Pancreas (tissue), 10 donors: ENCODE measurements at regions not wholly inside any gene's neighbourhood (a gene's known extent, or its start where the extent isn't known, plus 50 kb on each side); places are given as distances from the start of the nearest gene placed in this dataset.

Source experiments
- ATAC-seq, 4 donors: fragments of 200-7000 bp; cut with Tn5 transposase; one replicate each; pipeline versions ENCODE4 v1.8.0 to v1.9.1; 2020; ENCODE audit warnings: mild to moderate bottlenecking in 4 of 4, moderate library complexity in 4 of 4
- DNase-seq, 6 donors: peaks; one replicate each; pipeline ENCODE4 v3.0.0-alpha.2; 2020
- FAIRE-seq: peaks from 2 replicates; lab custom pipeline; 2012; peaks lifted over from hg19 to GRCh38; lab: Jason Lieb, UNC
- H3K27ac ChIP-seq, 4 donors: fragments of 200-600 bp; sonication (generic); 1 replicate in 3 of 4; 2 replicates in 1 of 4; pipeline versions ENCODE4 v1.5.0 to v1.8.0; 2020
- H3K27me3 ChIP-seq, 4 donors: fragments of 200-600 bp; one replicate each; pipeline ENCODE4 v1.8.0; 2021
- H3K36me3 ChIP-seq, 3 donors: fragments of 200-600 bp; sonication (generic) in 1 of 3; one replicate each; pipeline versions ENCODE4 v1.5.0 to v1.8.0; 2020 to 2021
- H3K4me1 ChIP-seq, 3 donors: fragments of 200-600 bp; one replicate each; pipeline ENCODE4 v1.8.0; 2021
- H3K4me3 ChIP-seq, 4 donors: fragments of 200-600 bp; sonication (generic) in 2 of 4; one replicate each; pipeline versions ENCODE4 v1.5.0 to v1.8.0; 2020 to 2021
- H3K9me3 ChIP-seq, 4 donors: fragments of 200-600 bp; one replicate each; pipeline ENCODE4 v1.8.0; 2021
- CTCF ChIP-seq, 4 donors: fragments of 200-600 bp; sonication (generic) in 3 of 4; IDR thresholded peaks; one replicate each; pipeline versions ENCODE4 v1.5.0 to v1.8.0; 2021; ENCODE audit warnings: antibody characterized with exemption in 4 of 4
- WGBS, 2 donors: extraction: QIAGEN DNeasy Blood & Tissue Kit; methylation state at CpG; one replicate each; pipeline ENCODE4 v1.1.7; 2013; 5-methylcytosine and 5-hydroxymethylcytosine counted together
- intact Hi-C, 3 donors: fragments of 100-400 bp; cut with DNase I; formaldehyde crosslinking; loops; one replicate each; pipeline versions ENCODE4 v1.11.1 to v1.14.2; 2022
- donor health status: healthy with polysubstance abuse.
- donor health status: DM: no; HTN: no; CAD: no; lungs with moderate emphysema.
- donor health status: DM: no; HTN: no; CAD: no.
- donor health status: control.
- donor health status: control.
- donor health status: Bipolar disorder and iron deficiency.
- donor health status: DM: yes; HTN: yes; CAD: no.
- donor health status: DM: no; HTN: no; CAD: no.
- donor health status: DM: no; HTN: no; CAD: no.
- donor health status: DM: yes; HTN: yes; CAD: no.

- Histone ChIP-seq H3K27ac (no peak overlapping the region), H3K4me3 (no peak overlapping the region), H3K4me1 (no peaks in the 10 kb centered on the region), H3K9me3 (no peaks in the 10 kb centered on the region), H3K27me3 (no peaks in the 10 kb centered on the region), H3K36me3 (no peaks in the 10 kb centered on the region)
- WGBS, 2 donors, result 72 to 75% methylated on average over 14 of the region's 14 CpGs
- no peak for FAIRE-seq
- no peak for DNase-seq
- intact Hi-C loops, result no loop called here
- no peak for TF ChIP-seq CTCF (IDR thresholded peaks at IDR 0.05)
- ATAC-seq, result peak in 2 of 4 donors; percentile 29 to 33
Observed at GRCh38 chr7:47638679-47639315, 56.9 kb upstream of the TNS3 start.

- DNase-seq, result no peak
- intact Hi-C loops, result no loop called here
- no peaks in the 10 kb centered on the region for H3K36me3 ChIP-seq
- H3K9me3 ChIP-seq, result no peaks in the 10 kb centered on the region
- H3K27ac ChIP-seq, result no peak overlapping the region
- no peaks in the 10 kb centered on the region for H3K27me3 ChIP-seq
- no peak overlapping the region for H3K4me3 ChIP-seq
- FAIRE-seq, result no peak
- WGBS, 2 donors, result 76 to 77% methylated on average over 20 of the region's 20 CpGs
- no peak for TF ChIP-seq CTCF (IDR thresholded peaks at IDR 0.05)
- H3K4me1 ChIP-seq, result no peaks in the 10 kb centered on the region
- no peak for ATAC-seq
Observed at GRCh38 chr7:47636433-47637175, 54.7 kb upstream of the TNS3 start.

GRCh38 chr7:47636081-47636432 lies 54.1 kb upstream of the TNS3 start:
- Histone ChIP-seq H3K4me3 (no peak overlapping the region), H3K27me3 (no peaks in the 10 kb centered on the region), H3K9me3 (no peaks in the 10 kb centered on the region), H3K27ac (no peak overlapping the region), H3K36me3 (no peaks in the 10 kb centered on the region), H3K4me1 (no peaks in the 10 kb centered on the region)
- FAIRE-seq (no peak), DNase-seq (no peak), ATAC-seq (no peak)
- TF ChIP-seq CTCF (IDR thresholded peaks at IDR 0.05), result no peak
- WGBS, 2 donors, result 61 to 62% methylated on average over 4 of the region's 4 CpGs
- intact Hi-C loops, result no loop called here

- intact Hi-C loops, result no loop called here
- H3K36me3 ChIP-seq, result no peaks in the 10 kb centered on the region
- WGBS, 2 donors, result 16 to 19% methylated on average over 25 of the region's 25 CpGs
- H3K27ac ChIP-seq, result peak overlapping the region in 2 of 4 donors; percentile 9 to 48
- ATAC-seq (peak; percentile 86 to 94 (median 90)), DNase-seq (peak; percentile 63 to 91 (median 78)), FAIRE-seq (no peak)
- H3K9me3 ChIP-seq, result no peaks in the 10 kb centered on the region
- TF ChIP-seq CTCF (IDR thresholded peaks at IDR 0.05), result no peak
- no peaks in the 10 kb centered on the region for H3K27me3 ChIP-seq
- H3K4me1 ChIP-seq, result no peaks in the 10 kb centered on the region
- peak overlapping the region in 2 of 4 donors; percentile 29 to 35 for H3K4me3 ChIP-seq
Observed at GRCh38 chr7:47635091-47636080, 53.5 kb upstream of the TNS3 start.
